GM19397 (cell line): ENCODE measurements at regions not wholly inside any gene's neighbourhood (a gene's known extent, or its start where the extent isn't known, plus 50 kb on each side); places are given as distances from the start of the nearest gene placed in this dataset.

Source experiments
- ATAC-seq: cut with Tn5 transposase; IDR thresholded peaks from one replicate; pipeline ENCODE4 v1.9.1; 2021; ENCODE audit warnings: mild to moderate bottlenecking, moderate library complexity; ENCODE audit not compliant: unreplicated experiment

GRCh38 chr5:107294211-107294550 lies 376.6 kb downstream of the EFNA5 start:
- ATAC-seq: peak; percentile 46

- peak; percentile 2 for ATAC-seq
Observed at GRCh38 chr5:107293541-107294210, 377.1 kb downstream of the EFNA5 start.

- no peak for ATAC-seq
Observed at GRCh38 chr5:107291866-107292265, 378.9 kb downstream of the EFNA5 start.

- no peak for ATAC-seq
Observed at GRCh38 chr5:107290780-107291398, 379.8 kb downstream of the EFNA5 start.

- ATAC-seq: peak; percentile 86
Observed at GRCh38 chr5:107289030-107289714, 381.6 kb downstream of the EFNA5 start.

- no peak for ATAC-seq
Observed at GRCh38 chr5:107286447-107287098, 384.2 kb downstream of the EFNA5 start.

GRCh38 chr5:107285772-107286171 lies 385.0 kb downstream of the EFNA5 start:
- no peak for ATAC-seq

- no peak for ATAC-seq
Observed at GRCh38 chr5:107284822-107285525, 385.8 kb downstream of the EFNA5 start.

GRCh38 chr5:107282061-107282460 lies 388.7 kb downstream of the EFNA5 start:
- no peak for ATAC-seq

- ATAC-seq: no peak
Observed at GRCh38 chr5:107278774-107279173, 392.0 kb downstream of the EFNA5 start.

- ATAC-seq: no peak
Observed at GRCh38 chr5:107277485-107278125, 393.1 kb downstream of the EFNA5 start.

GRCh38 chr5:107275333-107275732 lies 395.4 kb downstream of the EFNA5 start:
- no peak for ATAC-seq

GRCh38 chr5:107274571-107274970 lies 396.2 kb downstream of the EFNA5 start:
- ATAC-seq: no peak

GRCh38 chr5:107272954-107273353 lies 397.8 kb downstream of the EFNA5 start:
- no peak for ATAC-seq

- no peak for ATAC-seq
Observed at GRCh38 chr5:107272509-107272908, 398.2 kb downstream of the EFNA5 start.

- ATAC-seq: no peak
Observed at GRCh38 chr5:107271682-107272350, 398.9 kb downstream of the EFNA5 start.

- ATAC-seq: no peak
Observed at GRCh38 chr5:107270561-107270960, 400.2 kb downstream of the EFNA5 start.

- no peak for ATAC-seq
Observed at GRCh38 chr5:107269678-107270077, 401.1 kb downstream of the EFNA5 start.

GRCh38 chr5:107269256-107269655 lies 401.5 kb downstream of the EFNA5 start:
- no peak for ATAC-seq

- ATAC-seq: no peak
Observed at GRCh38 chr5:107268241-107268640, 402.5 kb downstream of the EFNA5 start.
